Neural progenitor cell (in vitro differentiated cells): ENCODE measurements at regions not wholly inside any gene's neighbourhood (a gene's known extent, or its start where the extent isn't known, plus 50 kb on each side); places are given as distances from the start of the nearest gene placed in this dataset.
"Not testable (repeated sequence)": the region's sequence is repeated elsewhere in the genome, so short reads cannot be mapped to it uniquely, and the experiment has no call there.

Source experiments
- CTCF ChIP-seq: fragments of 200-600 bp; sonication (generic); IDR thresholded peaks from 2 replicates; pipeline ENCODE4 v1.5.1; 2017; ENCODE audit warnings: antibody characterized with exemption, mild to moderate bottlenecking
- EZH2 ChIP-seq: fragments of 200-600 bp; sonication (generic); IDR thresholded peaks from 2 replicates; pipeline ENCODE4 v1.6.1; 2017; ENCODE audit warnings: antibody characterized with exemption, mild to moderate bottlenecking, moderate library complexity
- EZH2phosphoT487 ChIP-seq: fragments of 200-600 bp; sonication (generic); IDR thresholded peaks from 2 replicates; pipeline ENCODE4 v1.6.1; 2017; ENCODE audit warnings: antibody characterized with exemption

- not testable (repeated sequence) for TF ChIP-seq EZH2, CTCF, EZH2phosphoT487
Observed at GRCh38 chr2:131686894-131687238, 159.2 kb downstream of the CCDC74A start.
